GM21737 (cell line): ENCODE measurements at regions not wholly inside any gene's neighbourhood (a gene's known extent, or its start where the extent isn't known, plus 50 kb on each side); places are given as distances from the start of the nearest gene placed in this dataset.
A peak's percentile ranks its signal among the peaks of the same experiment; 100 is the strongest.

Experiments
- ATAC-seq: cut with Tn5 transposase; IDR thresholded peaks from one replicate; pipeline ENCODE4 v1.9.1; 2021; ENCODE audit warnings: mild to moderate bottlenecking, moderate library complexity; ENCODE audit not compliant: unreplicated experiment

DNA sequence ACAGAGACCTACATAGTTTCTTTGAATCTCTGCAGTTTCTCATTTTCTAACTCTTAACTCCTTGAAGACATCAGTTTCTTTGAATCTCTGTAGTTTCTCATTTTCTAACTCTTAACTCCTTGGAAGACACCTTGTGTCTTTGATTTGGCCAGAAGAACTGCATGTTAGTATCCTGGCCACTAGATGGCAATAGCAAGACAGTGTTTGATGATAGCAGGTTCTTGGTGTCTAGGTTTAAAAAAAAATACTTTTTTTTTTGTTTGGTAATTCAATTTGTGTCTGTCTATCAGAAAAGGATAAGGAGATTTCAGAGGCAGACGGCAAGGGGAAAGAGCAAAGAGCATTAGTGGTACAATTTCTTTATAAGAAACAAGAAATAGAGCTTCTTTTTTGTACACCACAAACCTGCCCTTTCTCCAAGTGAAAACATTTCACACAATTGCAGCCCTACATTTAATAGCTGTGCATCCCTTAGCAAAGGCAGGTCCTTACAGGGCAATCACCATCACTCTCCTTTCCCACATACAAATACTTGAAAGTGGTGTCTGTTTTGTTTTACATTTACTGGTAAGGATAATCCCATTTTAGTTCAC lies 1324.9 kb upstream of the CDH8 start:
- ATAC-seq = peak; percentile 55

DNA sequence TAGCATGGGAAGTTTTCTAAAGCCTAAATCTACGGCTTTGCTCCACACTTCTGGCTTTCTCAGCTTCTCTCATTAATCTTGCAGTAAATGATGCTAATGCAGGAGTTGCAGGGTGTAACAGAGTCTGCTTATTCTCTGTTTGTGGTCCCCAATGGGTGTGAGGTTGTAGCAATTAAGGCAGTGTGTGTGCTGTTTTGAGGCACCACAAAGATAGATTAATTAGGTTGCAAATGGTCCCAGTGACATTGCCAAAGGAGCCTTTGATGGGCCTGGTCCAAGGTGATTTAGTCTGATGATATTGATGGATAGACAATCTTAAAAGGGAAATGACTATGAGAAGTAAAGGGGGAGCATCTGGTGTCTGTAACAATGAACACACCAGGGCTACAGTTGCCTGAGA lies 1313.7 kb upstream of the CDH8 start:
- no peak for ATAC-seq

DNA sequence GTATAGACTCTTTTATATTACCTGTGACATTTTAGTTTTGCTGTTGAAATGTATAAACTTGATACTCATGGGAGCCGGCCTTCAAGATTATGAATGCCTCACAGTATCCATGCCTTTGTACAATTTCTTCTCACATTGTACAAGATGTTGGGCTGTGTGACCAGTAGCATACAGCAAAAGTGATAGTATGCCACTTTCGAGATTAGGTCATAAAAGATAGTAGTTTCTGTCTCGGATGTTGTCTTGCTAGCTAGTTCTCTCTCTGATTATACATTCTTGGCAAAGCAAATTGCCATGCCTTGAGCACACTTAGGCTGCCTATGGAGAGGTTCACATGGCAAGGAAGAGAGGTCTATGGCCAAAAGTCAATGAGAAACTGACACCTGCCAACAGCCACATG lies 1309.8 kb upstream of the CDH8 start:
- ATAC-seq = no peak

DNA sequence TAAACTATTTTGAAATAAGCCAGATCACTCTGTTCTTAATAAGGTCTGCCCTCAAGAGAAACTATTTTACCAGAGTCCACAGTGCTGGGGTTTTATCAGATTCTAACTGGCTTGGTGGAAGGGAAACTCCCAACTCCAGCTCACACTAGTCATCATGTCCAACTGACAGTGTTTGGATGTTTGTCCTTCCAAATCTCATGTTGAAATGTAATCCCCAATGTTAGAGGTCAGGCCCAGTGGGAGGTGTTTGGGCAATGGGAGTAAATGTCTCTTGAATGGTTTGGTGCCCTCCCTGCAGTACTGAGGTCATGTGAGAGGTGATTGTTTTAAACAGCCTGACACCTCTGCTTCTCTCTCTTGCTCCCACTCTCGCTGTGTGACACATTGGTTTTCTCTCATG lies 1301.0 kb upstream of the CDH8 start:
- ATAC-seq = no peak

DNA sequence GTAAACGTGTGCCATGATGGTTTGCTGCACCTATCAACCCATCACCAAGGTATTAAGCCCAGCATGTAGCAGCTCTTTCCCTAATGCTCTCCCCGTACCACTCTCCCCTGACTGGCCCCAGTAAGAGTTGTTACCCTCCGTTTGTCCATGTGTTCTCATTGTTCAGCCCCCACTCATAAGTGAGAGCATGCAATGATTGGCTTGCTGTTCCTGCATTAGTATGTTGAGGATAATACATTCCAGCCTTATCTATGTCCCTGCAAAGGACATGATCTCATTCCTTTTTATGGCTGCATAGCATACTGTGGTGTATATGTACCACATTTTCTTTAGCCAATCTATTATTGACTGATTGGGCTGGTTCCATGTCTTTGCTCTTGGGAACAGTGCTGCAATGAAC lies 1294.9 kb upstream of the CDH8 start:
- ATAC-seq = no peak

DNA sequence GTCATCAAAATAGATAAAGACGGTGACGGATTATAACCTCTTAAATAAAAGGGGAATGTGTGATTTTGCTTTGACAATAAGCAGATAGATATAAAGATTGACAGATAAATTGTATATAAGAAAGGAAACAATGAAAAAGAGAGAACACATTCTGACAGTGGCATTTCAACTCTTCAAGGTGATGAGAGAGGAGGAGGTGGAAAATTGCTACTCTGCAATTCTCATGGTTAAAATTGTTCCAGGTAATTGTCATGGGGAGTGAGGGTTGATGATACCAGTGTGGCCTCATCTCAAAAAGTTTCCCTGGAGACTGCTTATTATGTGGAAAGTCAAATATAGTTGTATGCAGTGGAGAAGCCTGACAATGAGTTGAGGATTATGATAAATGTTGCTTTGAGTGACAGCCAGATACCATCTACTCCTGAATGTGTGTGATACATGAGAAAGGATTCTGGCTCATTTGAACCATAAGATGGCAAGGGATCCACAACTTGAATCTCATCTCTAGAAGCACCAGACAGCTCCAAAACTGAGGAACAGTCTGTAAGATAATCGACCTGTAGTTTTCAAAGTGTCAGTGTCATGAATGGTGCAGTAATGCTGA lies 1290.6 kb upstream of the CDH8 start:
- no peak for ATAC-seq

DNA sequence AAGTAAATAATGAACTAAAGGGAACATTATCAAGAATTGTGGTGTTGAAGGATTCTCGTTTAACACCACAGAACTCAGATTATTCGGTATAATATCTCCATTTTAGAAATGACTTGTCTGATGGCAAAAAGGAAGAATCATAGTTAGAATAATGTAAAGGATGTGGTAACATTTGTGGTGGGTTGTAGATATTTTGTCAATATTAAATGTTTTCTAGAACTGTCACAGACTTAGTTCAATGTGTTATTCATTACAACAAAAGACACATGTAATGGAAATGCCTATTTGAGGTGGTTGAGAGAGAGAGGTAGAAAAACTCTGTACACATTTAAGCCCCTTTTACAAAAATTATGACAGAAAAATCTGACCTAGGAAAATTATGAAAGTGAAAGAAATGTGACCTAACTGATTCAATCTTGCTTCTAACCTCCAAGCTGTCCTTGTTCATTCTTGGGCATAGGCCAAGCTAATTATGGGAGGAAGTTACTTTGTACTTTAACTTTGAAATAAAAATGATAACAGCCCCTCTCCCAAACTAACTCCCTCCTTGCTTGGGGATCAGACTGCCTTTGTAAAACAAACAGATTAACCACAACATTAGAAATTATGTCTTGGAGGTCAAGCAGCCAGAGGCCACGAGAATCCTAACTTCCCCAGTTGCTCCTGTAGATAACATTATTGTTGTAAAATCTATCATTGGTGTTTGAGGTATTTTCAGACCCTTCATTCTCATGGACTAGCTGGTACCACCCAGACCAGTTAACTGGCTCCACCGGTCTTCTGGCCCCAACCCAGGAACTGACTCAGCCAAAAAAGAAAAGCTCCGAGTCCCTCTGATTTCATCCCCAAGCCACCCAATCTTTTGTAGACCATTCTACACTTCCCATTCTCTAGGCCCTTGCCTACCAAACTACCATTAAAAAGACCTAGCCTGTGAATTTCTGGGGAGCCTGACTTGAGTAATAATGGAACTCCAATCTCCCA lies 1287.8 kb upstream of the CDH8 start:
- no peak for ATAC-seq

DNA sequence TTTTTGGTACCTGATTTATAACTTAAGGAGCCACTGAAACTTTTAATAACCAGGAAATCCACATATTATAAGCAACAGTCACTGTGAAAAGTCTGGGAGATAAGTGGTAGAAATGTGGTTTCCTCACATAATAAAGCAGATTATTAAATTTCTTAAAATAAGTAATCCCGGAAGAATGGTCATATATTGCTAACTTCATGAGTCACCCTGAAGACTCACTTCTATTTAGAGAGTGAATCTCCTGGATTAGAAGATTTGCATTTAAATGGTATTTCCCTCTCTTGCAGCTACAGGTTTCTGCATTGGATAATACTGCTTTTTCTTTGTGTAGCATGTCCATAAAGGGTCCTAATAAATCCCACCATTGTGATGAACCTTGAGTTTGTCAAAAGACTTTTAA lies 1286.8 kb upstream of the CDH8 start:
- ATAC-seq = no peak

DNA sequence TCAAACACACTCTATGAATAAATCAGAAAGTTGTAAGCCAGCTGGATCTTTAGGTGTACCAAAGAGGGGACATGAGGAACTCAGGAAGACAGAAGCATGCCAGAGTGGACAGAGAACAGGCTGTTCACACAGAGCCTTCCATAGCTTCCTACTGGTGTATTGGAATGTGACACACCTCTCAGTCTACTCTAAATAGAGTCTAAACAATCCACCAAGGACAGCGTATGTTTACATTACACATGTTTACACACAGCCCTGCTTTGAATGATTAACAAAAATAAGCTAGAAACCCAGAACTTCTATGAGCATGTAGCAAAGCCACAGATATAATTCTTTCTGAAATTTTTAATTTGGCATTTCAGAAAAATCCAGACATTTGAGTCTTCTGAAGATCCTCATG lies 1279.0 kb upstream of the CDH8 start:
- ATAC-seq = no peak

DNA sequence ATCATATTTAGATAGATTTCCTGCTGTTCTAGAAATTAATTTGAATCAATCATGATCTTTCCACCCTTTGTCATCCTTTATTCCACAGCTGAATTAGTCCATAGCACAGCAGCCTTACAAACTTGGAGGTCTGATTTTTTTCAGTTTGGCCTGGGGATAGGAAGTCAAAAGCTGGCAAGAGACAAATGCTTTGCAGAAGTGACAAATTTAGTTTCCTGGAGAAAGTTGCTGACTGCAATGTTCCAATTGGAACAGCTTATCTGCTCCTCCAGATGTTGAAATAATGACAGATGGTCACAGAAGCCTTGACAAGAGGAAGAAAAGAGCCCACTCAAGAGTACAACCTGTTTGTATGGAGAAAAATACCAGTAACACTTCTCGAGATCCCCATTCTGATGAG lies 1276.1 kb upstream of the CDH8 start:
- ATAC-seq = no peak

DNA sequence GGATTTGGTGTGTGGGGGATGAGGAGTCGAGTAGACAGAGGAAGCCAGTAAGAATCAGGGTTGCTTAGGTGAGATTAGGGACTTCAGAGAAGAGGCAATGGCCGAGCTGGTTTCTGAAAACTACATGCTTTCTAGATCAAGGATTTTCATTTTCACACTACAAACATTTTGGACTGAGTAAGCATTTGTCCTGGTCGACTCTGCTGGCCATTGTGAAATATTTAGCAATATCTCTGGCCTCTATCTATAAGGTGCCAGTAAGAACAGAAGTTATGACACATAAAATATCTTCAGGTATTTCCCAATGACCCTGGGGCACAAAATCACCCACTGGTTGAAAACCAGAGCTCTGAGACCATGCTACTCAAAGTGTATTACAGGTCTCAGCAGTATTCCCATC lies 1275.1 kb upstream of the CDH8 start:
- ATAC-seq = no peak

DNA sequence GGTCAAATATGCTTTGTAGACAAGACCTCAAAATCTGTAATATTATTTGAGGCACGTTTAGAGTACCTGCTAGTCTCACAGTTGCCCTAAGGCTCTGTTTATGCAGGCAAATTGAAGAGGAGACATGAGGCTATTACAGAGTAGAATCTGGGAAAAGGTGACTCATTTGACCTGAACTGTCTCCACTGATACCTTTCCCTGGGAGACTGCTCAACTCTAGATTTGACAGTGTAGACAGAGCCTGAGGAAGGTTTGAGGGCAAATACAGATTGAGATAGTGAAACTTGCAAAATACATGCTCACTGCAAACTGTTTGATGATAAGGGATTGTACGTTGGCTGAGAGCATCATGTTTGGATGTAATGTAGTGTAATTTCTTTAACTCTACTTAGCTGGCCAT lies 1266.6 kb upstream of the CDH8 start:
- no peak for ATAC-seq

DNA sequence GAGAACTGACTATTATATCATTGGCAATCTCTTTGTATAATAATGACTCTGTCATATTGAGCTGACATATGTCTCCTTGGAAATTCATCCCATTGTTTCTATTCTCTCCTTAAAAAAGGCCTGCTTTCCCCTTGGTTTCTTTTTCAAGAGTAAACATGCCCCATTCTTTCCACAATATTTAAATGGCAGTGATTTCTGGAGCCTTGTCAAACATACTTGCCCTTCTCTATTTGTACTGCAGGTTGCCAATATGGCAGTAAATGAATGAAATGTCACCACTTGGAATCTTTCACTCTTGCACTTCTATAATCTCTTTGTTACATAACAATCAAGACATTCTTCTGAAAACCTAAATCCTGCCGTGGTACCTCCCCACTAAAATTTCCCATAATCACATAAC lies 1265.1 kb upstream of the CDH8 start:
- no peak for ATAC-seq

DNA sequence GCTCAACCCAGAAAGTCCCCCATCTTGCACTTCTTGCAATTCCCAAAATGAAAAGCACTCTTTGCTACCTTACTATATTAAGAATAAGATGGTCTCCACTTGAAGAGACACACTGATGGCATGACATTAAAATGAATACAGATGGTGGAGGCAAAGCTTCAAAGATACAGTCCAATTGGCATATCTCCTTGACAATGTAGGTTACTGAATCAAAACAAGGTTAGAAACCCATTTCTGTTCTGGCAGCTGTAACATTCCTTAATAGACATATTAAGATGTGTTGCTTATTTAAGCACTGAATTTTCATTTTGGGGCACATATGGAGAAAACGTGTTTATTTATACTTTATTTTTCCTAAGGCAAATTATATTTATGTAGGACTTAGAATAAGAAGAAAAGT lies 1262.8 kb upstream of the CDH8 start:
- no peak for ATAC-seq

DNA sequence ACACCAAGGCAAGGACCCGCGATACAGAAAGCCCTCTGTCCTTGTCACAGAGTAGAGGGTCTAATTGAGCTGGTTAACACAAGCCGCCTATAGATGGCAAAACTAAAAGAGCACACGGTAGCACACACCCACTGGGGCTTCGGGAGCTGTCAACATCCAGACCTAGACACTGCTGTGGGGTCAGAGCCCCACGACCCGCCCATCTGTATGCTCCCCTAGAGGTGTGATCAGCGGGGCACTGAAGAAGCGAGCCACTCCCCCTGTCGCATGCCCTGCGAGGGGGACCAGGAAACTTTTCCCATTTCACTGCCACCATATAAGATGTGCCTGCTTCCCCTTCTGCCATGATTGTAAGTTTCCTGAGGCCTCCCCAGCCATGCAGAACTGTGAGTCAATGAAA lies 1255.8 kb upstream of the CDH8 start:
- no peak for ATAC-seq

DNA sequence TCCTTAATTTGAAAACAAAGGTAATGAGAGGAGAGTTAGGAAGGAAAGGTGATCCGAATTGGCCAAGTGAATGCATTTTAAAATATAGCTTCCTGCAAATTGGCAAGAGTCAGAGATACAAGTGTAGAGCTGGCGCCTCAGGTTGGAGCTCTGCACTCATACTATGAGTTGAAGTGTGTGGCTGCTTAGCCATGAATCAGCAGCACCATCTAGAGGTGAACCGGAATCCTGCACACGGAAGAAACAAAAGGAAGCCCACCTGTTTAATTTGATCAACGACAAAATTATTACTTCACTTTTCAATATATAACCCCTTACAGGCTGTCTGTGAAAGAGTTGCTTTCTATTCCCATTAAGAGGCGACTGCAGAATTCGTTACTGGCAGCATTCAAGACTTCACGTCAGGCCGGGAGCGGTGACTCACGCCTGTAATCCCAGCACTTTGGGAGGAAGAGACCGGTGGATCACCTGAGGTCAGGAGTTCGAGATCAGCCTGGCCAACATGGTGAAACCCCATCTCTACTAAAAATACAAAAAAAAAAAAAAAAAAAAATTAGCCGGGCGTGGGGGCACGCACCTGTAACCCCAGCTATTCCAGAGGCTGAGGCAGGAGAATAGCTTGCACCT lies 1253.7 kb upstream of the CDH8 start:
- ATAC-seq = no peak

DNA sequence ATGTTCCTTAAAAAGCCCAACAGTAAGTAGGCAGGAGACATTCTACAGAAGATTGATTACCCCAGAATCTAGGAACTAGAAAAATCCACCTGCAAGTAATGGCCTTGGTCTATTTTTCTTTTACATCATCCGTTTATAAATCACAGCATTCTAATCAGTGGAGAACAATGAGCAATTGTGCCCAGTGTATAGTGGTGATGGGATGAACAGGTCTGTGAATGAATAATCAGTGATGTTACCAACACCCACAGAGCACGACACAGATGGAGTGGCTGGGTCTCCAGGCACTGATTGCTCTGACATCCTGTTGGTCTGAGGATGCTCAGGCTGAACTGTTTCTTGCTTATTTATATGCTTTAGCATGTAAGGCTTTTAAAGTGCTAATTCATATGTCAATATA lies 1251.2 kb upstream of the CDH8 start:
- ATAC-seq = no peak

DNA sequence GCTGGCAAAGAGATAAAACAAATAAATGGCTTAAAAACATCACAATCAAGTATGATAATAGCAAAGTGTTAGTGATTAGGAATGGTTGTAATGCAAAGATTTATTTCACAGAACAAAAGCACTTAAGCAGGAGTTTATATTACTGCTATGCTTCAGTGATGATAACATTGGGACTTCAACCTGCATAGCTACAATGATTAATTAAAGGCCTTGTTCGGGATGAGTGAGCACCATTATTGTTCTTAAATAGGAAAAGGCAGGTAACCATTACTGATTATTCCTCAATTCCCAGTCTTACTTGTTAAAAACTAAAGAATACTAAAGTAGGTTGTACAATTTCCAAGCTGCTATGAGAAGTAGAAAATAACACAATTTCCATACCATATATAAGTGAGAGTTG lies 1247.5 kb upstream of the CDH8 start:
- ATAC-seq = no peak

DNA sequence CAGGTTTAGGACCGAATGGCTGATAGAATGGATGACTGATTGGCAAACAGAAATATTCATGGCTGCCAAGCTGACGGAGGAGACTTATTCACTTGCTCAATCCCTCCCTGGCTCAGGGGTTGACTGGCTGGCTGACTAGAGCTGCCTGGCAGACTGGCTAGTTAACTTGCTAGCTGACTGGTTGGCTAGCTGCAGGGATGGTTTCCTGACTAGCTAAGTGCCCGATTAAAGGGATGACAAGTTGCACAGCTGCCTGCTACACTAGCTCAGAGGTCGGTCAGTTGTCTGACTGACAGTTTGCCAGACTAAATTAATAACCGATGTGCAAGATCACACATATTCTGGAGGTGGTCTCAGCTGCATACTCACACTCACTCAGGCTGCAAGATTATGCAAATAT lies 1208.4 kb upstream of the CDH8 start:
- no peak for ATAC-seq

DNA sequence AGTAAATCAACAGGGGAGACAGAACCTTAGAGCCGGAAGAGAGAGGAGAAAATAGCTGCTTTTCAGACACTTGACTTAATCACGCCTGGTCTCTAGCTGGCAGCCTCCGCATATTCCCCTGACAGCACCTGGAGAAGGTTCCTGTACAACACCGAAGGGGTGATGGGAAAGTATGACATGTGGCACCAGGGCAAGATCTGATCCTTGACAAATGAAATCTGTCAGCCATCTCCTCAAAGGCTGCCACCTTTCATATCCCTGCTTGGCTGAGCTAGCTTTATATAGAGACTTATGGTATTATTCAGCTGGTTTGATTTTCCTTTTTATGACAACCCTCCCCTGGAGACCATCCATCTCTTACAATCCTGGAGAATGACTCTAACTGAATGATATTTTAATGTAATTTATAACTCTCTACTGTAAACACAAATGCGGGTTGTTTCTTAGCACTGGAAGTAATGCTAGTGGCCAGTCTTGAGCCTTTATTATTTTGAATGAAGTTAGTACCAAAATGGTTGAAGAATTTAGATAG lies 1205.3 kb upstream of the CDH8 start:
- no peak for ATAC-seq

DNA sequence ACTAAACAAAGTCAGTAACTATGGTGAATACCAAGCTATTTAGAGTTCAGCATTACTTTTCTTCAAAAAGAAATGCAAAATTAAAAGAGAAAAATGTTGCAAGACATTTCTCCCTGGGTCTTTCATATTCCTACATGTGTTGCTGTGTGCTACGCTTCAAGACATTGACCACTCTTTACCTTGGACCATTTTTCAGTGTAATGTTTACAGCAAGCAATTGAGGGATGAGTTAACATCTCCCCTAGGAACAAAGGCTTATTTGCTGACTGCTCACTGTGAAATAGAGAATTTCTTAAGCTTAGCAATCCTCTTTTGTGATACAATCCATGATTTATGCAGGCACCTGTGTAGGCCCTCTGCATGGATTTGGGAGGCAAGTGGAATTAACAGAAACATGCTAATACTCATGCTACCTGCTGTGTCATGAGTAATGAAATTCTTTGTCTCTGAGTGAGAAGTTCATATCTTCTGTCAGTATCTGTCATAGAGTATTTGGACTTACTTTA lies 1202.9 kb upstream of the CDH8 start:
- ATAC-seq = no peak
